Endothelial cell of hepatic sinusoid (primary cell): ENCODE measurements at regions not wholly inside any gene's neighbourhood (a gene's known extent, or its start where the extent isn't known, plus 50 kb on each side); places are given as distances from the start of the nearest gene placed in this dataset.

Experiments
- in situ Hi-C: cut with HindIII; loops from 2 replicates; pipeline ENCODE4 v1.10.0; 2017; ENCODE audit warnings: low sequenced_read_pairs

DNA sequence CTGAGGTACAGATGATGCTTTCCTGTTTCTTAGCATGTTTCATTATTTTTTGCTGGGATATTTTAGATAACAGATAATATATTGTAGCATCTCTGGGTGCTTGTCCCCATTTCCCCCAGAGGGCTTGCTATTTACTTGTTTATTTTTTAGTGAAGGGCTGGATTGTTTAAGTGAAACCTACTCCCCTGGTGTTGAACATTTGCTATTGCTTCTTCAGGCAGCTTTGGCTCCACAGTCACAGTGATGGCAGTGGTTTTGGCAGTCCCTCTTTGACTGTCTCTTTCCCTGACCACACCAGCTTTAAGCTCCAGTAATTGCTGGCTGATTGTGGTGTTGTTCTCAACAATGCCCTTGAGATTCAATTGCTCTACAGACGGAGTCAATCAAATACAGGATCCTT lies 128.9 kb downstream of the KLF13 start:
- in situ Hi-C loops, result no loop called here

DNA sequence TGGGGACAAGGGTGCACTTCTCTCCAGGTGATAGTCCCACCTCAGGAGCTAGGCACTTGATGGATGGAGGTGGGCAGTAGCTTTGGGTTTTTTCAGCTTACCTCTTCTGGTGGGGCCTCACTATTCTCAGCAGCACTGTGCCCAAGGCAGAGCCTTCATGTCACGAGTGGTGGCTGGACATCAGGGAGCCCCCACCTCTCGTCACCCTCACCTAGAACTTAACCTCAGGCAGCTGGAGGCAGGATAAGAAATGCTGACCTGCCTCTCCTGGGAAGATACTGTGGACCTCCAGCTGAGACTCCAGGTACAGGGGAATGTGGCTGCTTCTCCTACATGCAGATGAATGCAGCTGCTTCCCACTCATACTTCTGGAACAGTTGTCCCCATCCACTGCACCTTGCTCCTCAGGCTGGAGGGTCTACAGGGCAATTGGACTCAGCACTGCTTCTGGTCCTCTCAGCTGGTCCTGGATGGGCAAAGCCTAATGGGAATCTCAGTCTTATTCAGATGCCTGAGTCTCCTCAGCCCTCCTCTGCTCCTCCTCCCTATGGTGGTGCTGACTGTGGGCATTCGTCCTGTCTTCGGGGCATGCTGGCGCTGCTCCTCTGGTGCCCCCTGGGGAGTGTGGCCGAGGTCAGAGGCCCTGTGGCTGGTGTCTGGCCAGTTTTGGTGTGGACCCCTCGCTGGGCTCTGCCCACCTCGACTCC lies 129.9 kb downstream of the KLF13 start:
- in situ Hi-C loops, result no loop called here

DNA sequence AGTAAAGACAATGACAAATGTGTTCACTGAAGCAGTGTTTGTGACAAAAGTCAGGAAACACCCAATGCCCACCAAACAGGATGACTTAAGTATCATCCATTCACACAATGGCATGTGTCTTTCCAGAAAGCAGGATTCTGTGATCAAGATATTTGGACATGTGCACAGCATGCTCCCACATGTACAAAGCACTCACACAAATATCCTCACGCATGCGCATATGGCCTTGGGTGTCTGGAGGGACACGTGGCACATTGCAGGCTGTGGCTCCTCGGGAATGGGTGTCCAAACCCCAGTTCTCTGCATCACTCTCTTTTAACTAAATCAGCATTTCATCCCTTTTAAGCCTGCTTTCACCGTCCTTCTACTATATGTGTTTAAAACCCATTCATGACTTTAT lies 130.5 kb downstream of the KLF13 start:
- in situ Hi-C loops, result no loop called here

GRCh38 chr15:31457631-31458526 lies 131.2 kb downstream of the KLF13 start:
- in situ Hi-C loops, result no loop called here

DNA sequence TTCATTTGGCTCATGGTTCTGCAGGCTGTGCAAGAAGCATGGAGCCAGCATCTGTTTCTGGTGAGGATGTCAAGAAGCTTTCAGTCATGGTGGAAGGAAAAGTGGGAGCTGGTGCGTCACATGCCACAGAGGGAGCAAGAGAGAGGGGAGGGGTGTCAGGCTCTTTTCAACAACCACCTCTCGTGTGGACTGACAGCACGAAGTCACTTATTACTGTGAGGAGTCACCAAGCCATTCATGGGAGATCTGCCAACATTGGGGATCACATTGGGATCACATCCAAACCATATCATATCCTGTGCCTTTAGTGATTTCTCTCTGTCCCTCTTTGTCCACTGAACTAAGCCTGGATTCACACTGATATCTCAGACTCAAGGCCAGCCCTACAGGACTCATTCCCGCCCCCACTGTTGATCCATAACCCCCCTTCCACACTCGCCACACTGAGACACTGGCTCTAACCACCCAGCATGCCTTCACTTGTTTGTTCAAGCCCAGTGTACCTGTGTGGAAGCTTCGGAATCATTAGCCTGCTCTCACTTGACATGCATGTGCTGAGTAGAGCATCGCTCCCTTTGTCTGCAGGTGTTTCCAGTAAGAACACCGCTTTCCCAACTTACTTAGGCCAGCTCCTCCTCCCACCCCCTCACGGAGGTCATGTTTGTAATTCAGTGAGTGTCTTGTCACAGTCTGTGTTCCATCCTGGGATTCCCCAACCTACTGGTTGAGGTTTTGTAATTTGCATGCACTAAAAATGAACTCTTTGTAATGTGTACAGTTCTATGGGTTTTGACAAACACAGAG lies 132.2 kb downstream of the KLF13 start:
- in situ Hi-C loops, result no loop called here

DNA sequence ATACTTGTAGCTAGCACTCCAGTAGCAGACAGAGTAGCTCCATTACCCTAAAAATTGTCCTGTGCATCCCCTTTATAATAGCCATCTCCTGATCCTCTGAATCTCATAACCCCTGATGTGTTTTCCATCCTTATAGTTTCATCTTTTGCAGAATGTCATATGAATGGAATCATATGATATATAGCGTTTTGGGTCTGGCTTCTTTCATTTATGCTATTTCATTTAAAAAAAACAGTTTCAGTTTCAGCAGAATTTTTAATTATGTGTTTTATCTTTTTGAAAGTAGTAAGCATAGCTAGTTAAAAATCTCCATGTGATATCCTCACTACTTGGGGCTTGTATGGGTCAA lies 132.7 kb downstream of the KLF13 start:
- in situ Hi-C loops, result no loop called here

- in situ Hi-C loops, result no loop called here
These were observed 134.7 kb downstream of the KLF13 start for GRCh38 chr15:31461375-31461774.

- in situ Hi-C loops, result no loop called here
These were observed 135.4 kb downstream of the KLF13 start for GRCh38 chr15:31461911-31462480.

GRCh38 chr15:31463521-31464102 lies 137.0 kb downstream of the KLF13 start:
- in situ Hi-C loops, result no loop called here

- in situ Hi-C loops, result no loop called here
These were observed 137.8 kb downstream of the KLF13 start for GRCh38 chr15:31464216-31465082.

DNA sequence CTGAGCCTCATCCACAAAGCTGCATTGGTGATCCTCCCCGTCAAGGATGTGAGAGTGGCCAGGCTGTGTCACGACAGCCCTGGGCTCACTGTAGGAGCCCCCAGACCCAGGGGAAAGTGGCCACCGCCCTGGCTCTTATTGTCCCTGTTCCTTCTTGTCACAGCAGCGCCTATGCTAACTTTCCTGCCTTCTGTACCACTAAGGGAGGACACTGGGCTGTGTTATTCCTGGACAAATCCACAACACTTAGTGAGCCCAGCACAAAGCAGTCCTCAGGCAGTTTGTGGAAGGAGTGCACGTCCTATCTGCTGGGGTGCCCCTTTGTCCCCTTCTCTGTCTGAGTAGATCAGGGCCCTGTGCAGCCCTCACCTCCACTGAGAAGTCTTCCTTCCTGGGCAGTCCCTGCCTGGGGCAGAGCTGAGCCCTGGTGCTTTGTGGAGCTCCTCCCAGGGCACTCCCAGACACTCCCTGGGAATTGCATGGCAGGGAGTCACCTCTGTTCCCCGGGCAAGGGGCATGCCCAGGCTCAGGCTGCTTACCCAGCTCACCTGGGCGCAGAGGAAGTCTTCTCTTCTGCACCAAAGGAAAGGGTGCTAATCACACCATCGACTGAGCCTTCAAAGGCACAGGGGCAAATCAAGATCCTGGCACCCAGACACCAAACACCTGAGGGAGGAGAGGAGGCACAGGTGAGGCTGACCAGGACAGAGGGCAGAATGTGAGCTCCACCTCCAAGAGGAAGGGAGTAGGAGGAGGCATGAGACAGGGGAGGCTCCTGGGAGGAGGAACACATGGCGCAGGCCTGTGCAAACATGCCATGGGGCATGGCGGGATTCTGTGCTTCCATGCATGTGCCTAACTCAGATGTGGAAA lies 138.7 kb downstream of the KLF13 start:
- in situ Hi-C loops, result no loop called here

- in situ Hi-C loops, result no loop called here
These were observed 140.7 kb downstream of the KLF13 start for GRCh38 chr15:31467361-31467760.

DNA sequence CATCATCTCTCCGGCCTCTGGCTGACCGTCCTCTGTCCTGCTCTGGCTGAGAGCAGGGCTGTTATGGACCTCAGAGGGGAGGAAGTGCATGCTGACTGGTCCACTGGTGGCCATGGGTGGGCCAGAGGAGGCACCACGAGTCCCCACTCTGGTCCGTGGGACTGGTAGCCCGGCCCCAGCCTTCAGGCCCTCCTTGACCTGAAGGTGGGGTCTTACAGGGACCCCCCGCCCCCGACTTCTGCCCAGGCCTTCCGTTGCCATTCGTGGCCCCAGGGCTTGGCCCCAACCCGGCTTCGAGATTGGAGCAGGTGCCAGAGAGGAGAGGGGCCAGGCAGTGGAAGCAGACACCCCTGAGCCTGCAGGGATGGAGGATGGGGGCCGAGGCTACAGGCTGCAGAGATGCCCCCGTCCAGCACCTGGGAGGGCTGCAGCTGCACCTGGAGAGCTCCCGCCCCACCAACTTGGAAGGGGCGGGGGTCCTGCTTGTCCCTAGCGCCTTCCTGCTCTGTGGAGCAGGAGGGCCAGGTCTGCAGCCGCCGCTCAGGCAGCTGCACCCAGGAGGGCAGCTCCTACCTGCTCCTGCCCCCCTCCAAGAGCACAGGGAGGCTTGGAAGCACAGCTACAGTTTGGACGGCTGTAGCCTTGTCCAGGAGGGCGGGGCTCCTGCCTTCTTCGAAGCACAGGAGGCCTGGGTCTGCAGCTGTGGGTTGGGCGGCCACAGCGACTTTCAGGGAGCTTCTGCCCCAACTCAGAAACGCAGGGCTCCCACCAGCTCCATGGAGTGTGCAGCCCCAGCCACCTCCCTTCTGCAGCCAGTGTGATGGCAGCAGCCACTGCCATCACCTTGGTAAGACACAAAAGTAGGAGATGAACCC lies 142.5 kb downstream of the KLF13 start:
- in situ Hi-C loops, result no loop called here

DNA sequence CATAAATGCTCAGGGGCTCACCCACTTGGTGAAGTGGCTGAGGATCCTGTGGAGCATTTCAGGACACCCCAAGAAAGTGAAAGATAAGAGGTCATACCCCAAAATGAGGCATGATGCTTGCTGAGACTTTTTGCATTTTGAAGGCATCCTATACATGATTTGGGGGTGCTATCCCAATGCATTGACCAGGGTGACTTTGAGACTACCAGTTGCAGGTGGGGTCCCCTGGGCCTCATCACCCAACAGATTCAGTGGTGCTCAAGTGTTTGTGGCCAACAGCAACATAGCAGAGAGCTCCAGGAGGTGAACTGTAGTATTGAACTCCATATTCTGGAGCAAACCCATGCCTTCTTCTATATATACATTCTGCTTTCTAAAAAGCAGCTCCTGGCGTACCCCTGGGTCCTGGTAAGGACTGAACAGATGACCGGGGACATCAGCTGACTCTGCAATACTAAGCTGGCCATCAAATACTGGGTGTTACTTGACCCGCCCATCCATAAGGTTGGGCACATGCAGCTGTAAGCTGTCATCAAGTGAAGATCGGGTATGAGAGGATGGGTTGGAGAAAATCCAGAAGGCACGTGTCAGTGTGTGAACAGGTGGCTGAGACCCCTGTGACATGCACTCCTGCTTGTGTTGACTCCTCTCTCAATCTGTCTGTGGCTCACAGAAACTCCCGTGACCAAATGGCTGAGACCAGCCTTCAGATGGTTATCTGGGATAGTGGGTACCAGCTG lies 143.3 kb downstream of the KLF13 start:
- in situ Hi-C loops, result loop anchor here (10.0 kb wide), 1 partner anchor 565 kb away; the partner anchor contains the start of gene FAN1

GRCh38 chr15:31470756-31471155 lies 144.1 kb downstream of the KLF13 start:
- in situ Hi-C loops, result loop anchor here (10.0 kb wide), 1 partner anchor 566 kb away; the partner anchor contains the start of gene FAN1

DNA sequence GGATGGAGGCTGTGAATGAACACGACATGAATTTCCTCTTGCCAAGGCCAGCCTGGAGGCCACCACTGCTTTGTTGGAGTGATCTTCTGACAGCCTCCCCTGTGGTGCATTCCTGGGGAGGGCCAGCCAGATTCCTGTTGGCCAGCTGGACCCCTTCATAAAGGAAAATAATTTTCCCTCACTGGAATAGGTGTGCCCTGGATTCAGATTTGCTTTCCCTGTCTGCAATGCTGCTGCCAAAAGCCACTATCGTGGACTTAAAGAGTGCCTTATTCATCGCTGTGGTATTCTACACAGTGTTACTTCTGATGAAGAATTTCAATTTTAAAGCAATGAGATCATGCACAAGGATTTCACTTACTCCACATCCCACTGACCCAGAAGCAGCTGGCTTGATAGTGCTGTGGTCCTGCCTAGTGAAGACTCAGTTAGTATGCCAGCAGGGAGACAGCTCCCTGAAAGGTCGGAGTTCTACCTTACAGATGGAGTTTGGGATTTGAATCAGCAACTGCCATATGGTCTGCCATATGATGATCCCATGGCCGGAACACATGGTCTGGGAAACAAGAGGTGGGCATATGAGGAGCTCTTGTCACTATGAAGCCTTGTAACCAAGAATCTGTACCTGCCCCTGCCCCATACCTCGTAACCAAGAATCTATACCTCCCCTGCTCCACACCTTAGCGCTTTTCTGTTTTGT lies 145.2 kb downstream of the KLF13 start:
- in situ Hi-C loops, result loop anchor here (10.0 kb wide), 1 partner anchor 567 kb away; the partner anchor contains the start of gene FAN1
